B cell (primary cell): ENCODE measurements at regions not wholly inside any gene's neighbourhood (a gene's known extent, or its start where the extent isn't known, plus 50 kb on each side); places are given as distances from the start of the nearest gene placed in this dataset.

ENCODE experiments used
- CTCF ChIP-seq: fragments of 200-600 bp; IDR thresholded peaks from one replicate; pipeline ENCODE4 v1.8.0; 2022; ENCODE audit warnings: antibody characterized with exemption, mild to moderate bottlenecking
- EZH2 ChIP-seq: IDR thresholded peaks from 2 replicates; pipeline ENCODE4 v1.6.1; 2012; ENCODE audit warnings: borderline replicate concordance, low read depth, mild to moderate bottlenecking, moderate library complexity, low read length; ENCODE audit not compliant: insufficient read depth, poor library complexity, severe bottlenecking

DNA sequence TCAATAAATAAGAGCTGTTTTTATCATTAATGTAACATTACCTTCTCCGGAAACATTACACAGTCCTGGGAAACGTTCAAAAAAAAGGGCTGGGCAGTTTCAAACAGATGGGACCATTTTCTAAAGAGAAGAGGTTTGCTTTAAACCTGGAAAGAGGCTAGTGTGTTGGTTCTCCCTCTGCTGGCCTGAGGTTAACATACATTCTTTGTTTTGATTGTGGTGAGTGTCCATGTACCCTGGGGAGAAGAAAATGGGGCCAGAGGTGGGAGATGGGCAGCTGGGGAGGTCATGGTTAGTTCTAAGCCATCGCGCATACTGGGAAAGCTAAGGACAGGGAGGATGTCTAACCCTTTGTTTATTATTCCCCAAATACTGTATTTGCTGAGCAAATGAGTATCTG lies 194.7 kb downstream of the CPEB2 start:
- TF ChIP-seq CTCF (no peak), EZH2 (no peak)
